ENCODE measurements at regions not wholly inside any gene's neighbourhood (a gene's known extent, or its start where the extent isn't known, plus 50 kb on each side); places are given as distances from the start of the nearest gene placed in this dataset.

- TF ChIP-seq ZNF423 (CRISPR knock-in tag; IDR thresholded peaks at IDR 0.05) (no peak), ATF2 (CRISPR knock-in tag; IDR thresholded peaks at IDR 0.05; ENCODE audit: borderline replicate concordance, low read depth) (no peak), ERG (CRISPR knock-in tag; IDR thresholded peaks at IDR 0.05) (no peak)
These were observed 465.0 kb downstream of the SLITRK6 start (continued) for GRCh38 chr13:85334187-85334586.

GRCh38 chr13:85333506-85334020 is 465.7 kb downstream of the SLITRK6 start:
- ATAC-seq (no peak), DNase-seq (ENCODE audit: low spot score) (no peak)
- no peaks in the 10 kb centered on the region for H3K36me3 Mint-ChIP-seq
- ChIA-PET CTCF (no interaction called here), POLR2A (no interaction called here)
- H3K4me3 Mint-ChIP-seq = no peak overlapping the region
- H3K27me3 Mint-ChIP-seq (ENCODE audit: low read depth) = no peaks in the 10 kb centered on the region
- H3K9me3 Mint-ChIP-seq = no peaks in the 10 kb centered on the region
- no peak for TF ChIP-seq SMAD4 (CRISPR knock-in tag; IDR thresholded peaks at IDR 0.05)
- no peak for TF ChIP-seq ZNF138 (CRISPR knock-in tag; conservative IDR thresholded peaks at IDR 0.05)
- no peak for TF ChIP-seq AR (CRISPR knock-in tag; IDR thresholded peaks at IDR 0.05)
- no peak for TF ChIP-seq NR2C2 (CRISPR knock-in tag; IDR thresholded peaks at IDR 0.05)
- no peak for TF ChIP-seq ZSCAN18 (CRISPR knock-in tag; IDR thresholded peaks at IDR 0.05)
- TF ChIP-seq ZNF423 (CRISPR knock-in tag; IDR thresholded peaks at IDR 0.05) = no peak
- no peak for TF ChIP-seq FOXP4 (CRISPR knock-in tag; IDR thresholded peaks at IDR 0.05)
- TF ChIP-seq ZNF416 (CRISPR knock-in tag; IDR thresholded peaks at IDR 0.05) = no peak
- TF ChIP-seq FOXP1 (CRISPR knock-in tag; IDR thresholded peaks at IDR 0.05; ENCODE audit: borderline replicate concordance) = no peak
- no peak for TF ChIP-seq GRHL2 (CRISPR knock-in tag; IDR thresholded peaks at IDR 0.05; ENCODE audit: insufficient replicate concordance, severe bottlenecking)
- TF ChIP-seq HMGXB4 (CRISPR knock-in tag; IDR thresholded peaks at IDR 0.05) = no peak
- no peak for TF ChIP-seq ARID4B (CRISPR knock-in tag; IDR thresholded peaks at IDR 0.05; ENCODE audit: borderline replicate concordance)
- no peak for TF ChIP-seq TCF7 (CRISPR knock-in tag; IDR thresholded peaks at IDR 0.05; ENCODE audit: low read depth)
- no peak for TF ChIP-seq RELA (CRISPR knock-in tag; IDR thresholded peaks at IDR 0.05; ENCODE audit: borderline replicate concordance)
- TF ChIP-seq HMGA2 (CRISPR knock-in tag; IDR thresholded peaks at IDR 0.05) = no peak
- no peaks in the 10 kb centered on the region for H3K4me1 Mint-ChIP-seq
- no peak overlapping the region for H3K27ac Mint-ChIP-seq
